ENCODE measurements at regions not wholly inside any gene's neighbourhood (a gene's known extent, or its start where the extent isn't known, plus 50 kb on each side); places are given as distances from the start of the nearest gene placed in this dataset.

DNA sequence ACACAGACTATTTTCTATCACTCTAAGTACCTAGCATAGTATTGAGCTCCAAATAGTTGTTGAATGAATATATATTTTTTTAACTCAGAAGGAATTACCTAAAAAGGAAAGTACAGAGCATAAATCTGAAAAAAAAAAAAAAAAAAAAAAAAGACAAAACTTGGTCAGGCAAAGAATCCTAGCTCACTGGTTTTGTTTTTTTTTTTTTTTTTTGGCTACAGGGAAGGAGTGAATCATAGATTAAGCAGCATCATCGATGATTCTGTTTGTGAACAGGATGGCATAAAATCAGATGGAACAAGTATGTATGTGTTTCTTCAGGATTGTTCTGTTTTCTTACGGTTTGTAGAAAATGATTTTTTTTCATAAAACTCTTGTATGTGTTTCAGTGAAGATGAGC lies 66.1 kb upstream of the BCAT1 start:
- no peak for TF ChIP-seq CTCF (conservative IDR thresholded peaks at IDR 0.05 in 1 of 2, IDR thresholded peaks at IDR 0.05 in 1 of 2; ENCODE audit: extremely low read depth in 1 of 2, insufficient read depth in 1 of 2, low read depth in 1 of 2, low read length in 2 of 2)
- TF ChIP-seq EZH2 (IDR thresholded peaks at IDR 0.05; ENCODE audit: borderline replicate concordance, low read length), result no peak
